K562 (cell line): ENCODE measurements at regions not wholly inside any gene's neighbourhood (a gene's known extent, or its start where the extent isn't known, plus 50 kb on each side); places are given as distances from the start of the nearest gene placed in this dataset.

ENCODE experiments used
- ARNT ChIP-seq, 2 experiments: fragments of 450-650 bp; IDR thresholded peaks; 2 replicates each; pipeline ENCODE4 v1.6.1; 2016; ENCODE audit warnings: mild to moderate bottlenecking in 1 of 2
- CEBPB ChIP-seq: fragments of 450-650 bp; IDR thresholded peaks from 2 replicates; pipeline ENCODE4 v1.6.1; 2016; ENCODE audit warnings: missing genetic modification characterization, missing compliant biosample characterization
- CTCF ChIP-seq, 3 experiments: IDR thresholded peaks in 2 of 3; conservative IDR thresholded peaks in 1 of 3; 2 replicates each; pipeline ENCODE4 v1.5.1; 2011 to 2012; ENCODE audit warnings: low read length in 3 of 3, mild to moderate bottlenecking in 3 of 3, control low read depth in 2 of 3, improper control_type of control experiment in 1 of 3, inconsistent platforms in 1 of 3, low read depth in 1 of 3, mixed read lengths in 1 of 3, moderate library complexity in 1 of 3; ENCODE audit not compliant: insufficient read depth in 2 of 3
- E2F1 ChIP-seq: sonication (generic); formaldehyde crosslinking; IDR thresholded peaks from 2 replicates; pipeline ENCODE4 v1.8.1; 2023; ENCODE audit warnings: mild to moderate bottlenecking, missing genetic modification reagents, moderate library complexity
- FOXO4 ChIP-seq: fragments of 450-650 bp; formaldehyde crosslinking; IDR thresholded peaks from 2 replicates; pipeline ENCODE4 v1.4.0; 2020; ENCODE audit warnings: mild to moderate bottlenecking, moderate library complexity
- IRF1 ChIP-seq: sonication (generic); formaldehyde crosslinking; IDR thresholded peaks from 2 replicates; pipeline ENCODE4 v1.8.0; 2022; ENCODE audit warnings: missing genetic modification reagents, mild to moderate bottlenecking, borderline replicate concordance
- KHSRP ChIP-seq: fragments of 450-650 bp; IDR thresholded peaks from 2 replicates; pipeline ENCODE4 v1.6.1; 2017
- LEF1 ChIP-seq: fragments of 450-650 bp; IDR thresholded peaks from 2 replicates; pipeline ENCODE4 v1.6.1; 2016; ENCODE audit warnings: mild to moderate bottlenecking
- NR0B1 ChIP-seq: fragments of 450-650 bp; IDR thresholded peaks from one replicate; pipeline ENCODE4 v1.6.1; 2018; ENCODE audit warnings: mild to moderate bottlenecking, moderate library complexity; ENCODE audit not compliant: partially characterized antibody
- POLR2G ChIP-seq: fragments of 200-400 bp; formaldehyde crosslinking; IDR thresholded peaks from 2 replicates; pipeline ENCODE4 v1.6.1; 2017; ENCODE audit warnings: low read depth, mild to moderate bottlenecking, antibody characterized with exemption, low read length, moderate library complexity
- RB1 ChIP-seq: fragments of 450-650 bp; IDR thresholded peaks from 2 replicates; pipeline ENCODE4 v1.6.1; 2017; ENCODE audit warnings: low read depth, mild to moderate bottlenecking
- YY1 ChIP-seq, 3 experiments: IDR thresholded peaks; 2 replicates each; pipeline ENCODE4 v1.6.1; 2011; ENCODE audit warnings: low read length in 2 of 3, mild to moderate bottlenecking in 2 of 3, moderate library complexity in 2 of 3, borderline replicate concordance in 1 of 3, control low read depth in 1 of 3, low read depth in 1 of 3; ENCODE audit not compliant: insufficient read depth in 3 of 3, insufficient replicate concordance in 2 of 3, control insufficient read depth in 1 of 3, insufficient read length in 1 of 3; ENCODE audit errors: extremely low read depth in 1 of 3
- ZBTB11 ChIP-seq, 3 experiments: fragments of 200-800 bp in 1 of 3; fragments of 250-450 bp in 1 of 3; fragments of 450-650 bp in 1 of 3; sonication (Bioruptor Pico) in 1 of 3; sonication (Bioruptor generic) in 1 of 3; formaldehyde crosslinking in 1 of 3; IDR thresholded peaks; 2 replicates each; pipeline versions ENCODE4 v1.6.1 to v1.8.0; 2016 to 2022; ENCODE audit warnings: mild to moderate bottlenecking in 2 of 3, missing genetic modification characterization in 2 of 3, missing compliant biosample characterization in 1 of 3, moderate library complexity in 1 of 3
- ZNF830 ChIP-seq: fragments of 250-450 bp; sonication (Bioruptor Pico); IDR thresholded peaks from 2 replicates; pipeline ENCODE4 v1.5.0; 2021; ENCODE audit warnings: mild to moderate bottlenecking
- ZSCAN32 ChIP-seq: fragments of 450-650 bp; formaldehyde crosslinking; IDR thresholded peaks from 2 replicates; pipeline ENCODE4 v1.4.0; 2020; ENCODE audit warnings: mild to moderate bottlenecking, moderate library complexity

- TF ChIP-seq CTCF (IDR thresholded peaks at IDR 0.05 in 2 of 3, conservative IDR thresholded peaks at IDR 0.05 in 1 of 3; ENCODE audit: insufficient read depth in 2 of 3, low read depth in 1 of 3, low read length in 3 of 3) (peak in 1 of 3 experiments; percentile 42; a peak in 3 of 6 replicates), FOXO4 (CRISPR knock-in tag) (no peak), ZBTB11 (CRISPR knock-in tag; IDR thresholded peaks at IDR 0.05) (no peak), ZNF830 (no peak), KHSRP (no peak), POLR2G (no peak), LEF1 (no peak), ZSCAN32 (CRISPR knock-in tag) (no peak), YY1 (IDR thresholded peaks at IDR 0.05; ENCODE audit: borderline replicate concordance in 1 of 3, control insufficient read depth in 1 of 3, extremely low read depth in 1 of 3, insufficient read depth in 3 of 3, insufficient read length in 1 of 3, insufficient replicate concordance in 2 of 3, low read depth in 1 of 3, low read length in 2 of 3) (peak in 1 of 3 experiments; percentile 45), NR0B1 (no peak), IRF1 (CRISPR knock-in tag) (no peak), RB1 (no peak), CEBPB (tag) (peak; percentile 94), E2F1 (no peak), ARNT (IDR thresholded peaks at IDR 0.05) (no peak)
Observed at GRCh38 chr12:124492879-124493808, 74.3 kb downstream of the NCOR2 start (continued).
